Activated CD8-positive, alpha-beta memory T cell treated with anti-CD3 and anti-CD28 coated beads, Interleukin-2, amount 10 ng/mL, durations not matched to agents 7 days and 5 days (primary cell): ENCODE measurements at regions not wholly inside any gene's neighbourhood (a gene's known extent, or its start where the extent isn't known, plus 50 kb on each side); places are given as distances from the start of the nearest gene placed in this dataset.
"Not testable (repeated sequence)": the region's sequence is repeated elsewhere in the genome, so short reads cannot be mapped to it uniquely, and the experiment has no call there.

Experiments used
- ATAC-seq: fragments of 150-1000 bp; cut with Tn5 transposase; one replicate; pipeline ENCODE4 v1.10.0; 2021; ENCODE audit warnings: moderate library complexity
- CTCF ChIA-PET: fragments of 350-600 bp; sonication (Branson Sonifier 250); formaldehyde crosslinking; loops from one replicate; lab custom pipeline; 2021; ENCODE audit warnings: antibody characterized with exemption; lab: Charles Lee
- DNase-seq: peaks from one replicate; pipeline ENCODE4 v3.0.0-alpha.2; 2020
- H3K27ac Mint-ChIP-seq: one replicate; pipeline ENCODE4 v1.8.0; 2021; ENCODE audit warnings: mild to moderate bottlenecking, mixed read lengths
- H3K27me3 Mint-ChIP-seq: one replicate; pipeline ENCODE4 v1.8.0; 2021; ENCODE audit warnings: mixed read lengths
- H3K36me3 Mint-ChIP-seq: one replicate; pipeline ENCODE4 v1.8.0; 2021; ENCODE audit warnings: mild to moderate bottlenecking, mixed read lengths
- H3K4me1 Mint-ChIP-seq: one replicate; pipeline ENCODE4 v1.8.0; 2021; ENCODE audit warnings: mixed read lengths
- H3K4me3 Mint-ChIP-seq: one replicate; pipeline ENCODE4 v1.8.0; 2021; ENCODE audit warnings: mild to moderate bottlenecking, moderate library complexity, mixed read lengths
- H3K9me3 Mint-ChIP-seq: one replicate; pipeline ENCODE4 v1.8.0; 2022; ENCODE audit warnings: low read depth, mixed read lengths

DNA sequence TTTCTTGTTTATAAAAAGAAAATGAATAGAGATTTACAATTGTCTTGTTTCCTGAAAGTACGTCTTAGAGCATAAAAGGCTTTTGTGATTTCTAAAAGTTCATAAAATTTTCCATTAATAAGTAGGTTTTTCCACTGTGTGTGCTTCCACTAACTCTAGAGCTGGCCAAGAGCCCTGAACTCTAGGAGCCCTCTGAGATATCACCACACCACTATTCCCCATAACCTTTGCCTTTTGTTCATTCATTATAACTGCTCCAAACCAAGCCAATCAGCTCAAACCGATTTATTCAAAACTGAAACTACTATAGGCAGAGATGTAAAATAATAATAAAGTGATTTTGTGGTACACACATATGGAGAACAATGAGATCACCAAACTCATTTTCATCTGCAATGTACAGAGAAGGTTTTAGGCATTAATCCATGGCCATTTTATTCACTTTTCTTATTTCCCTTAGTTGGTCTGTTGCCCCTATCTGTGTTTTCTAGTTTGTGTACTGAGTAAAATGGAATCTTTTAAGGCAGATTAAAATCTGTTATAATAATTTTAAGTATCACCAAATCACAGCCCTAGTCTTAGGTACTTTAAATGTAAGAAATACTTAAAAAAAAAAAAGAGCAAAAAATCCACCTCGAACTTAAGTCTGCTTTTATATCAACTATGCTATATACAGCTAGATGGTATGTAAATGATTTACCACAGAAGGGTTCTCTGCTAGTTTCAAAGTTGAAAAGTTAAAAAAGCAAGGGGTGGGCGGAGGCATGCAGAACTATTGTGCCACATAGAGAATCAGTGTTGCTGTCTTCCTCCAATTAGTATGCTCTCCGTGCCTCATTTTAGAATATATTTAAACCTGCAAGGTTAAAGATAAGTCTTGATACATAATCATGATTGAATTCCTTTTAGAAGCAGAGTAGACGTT lies 311.3 kb downstream of the KLF12 start:
- no peak for DNase-seq
- H3K27me3 Mint-ChIP-seq, result no peaks in the 10 kb centered on the region
- H3K36me3 Mint-ChIP-seq, result peaks cover 10% of the 10 kb centered on the region
- no peak overlapping the region for H3K4me3 Mint-ChIP-seq
- no peak for ATAC-seq
- no peak overlapping the region for H3K27ac Mint-ChIP-seq
- peaks cover 10% of the 10 kb centered on the region for H3K4me1 Mint-ChIP-seq
- H3K9me3 Mint-ChIP-seq, result no peaks in the 10 kb centered on the region
- CTCF ChIA-PET, result interaction anchor here (0.6 kb wide), 1 partner anchor 80 kb away, joined by 3 read pairs; no protein-coding TSS in a partner anchor

GRCh38 chr13:73820688-73821087 lies 313.5 kb downstream of the KLF12 start:
- no peak for ATAC-seq
- peaks cover 7% of the 10 kb centered on the region for H3K36me3 Mint-ChIP-seq
- H3K9me3 Mint-ChIP-seq, result no peaks in the 10 kb centered on the region
- peaks cover 10% of the 10 kb centered on the region for H3K4me1 Mint-ChIP-seq
- no peaks in the 10 kb centered on the region for H3K27me3 Mint-ChIP-seq
- no peak for DNase-seq
- H3K4me3 Mint-ChIP-seq, result no peak overlapping the region
- CTCF ChIA-PET, result interaction anchor here (1.2 kb wide), 1 partner anchor 466 kb away, joined by 3 read pairs; no protein-coding TSS in a partner anchor
- H3K27ac Mint-ChIP-seq, result no peak overlapping the region

DNA sequence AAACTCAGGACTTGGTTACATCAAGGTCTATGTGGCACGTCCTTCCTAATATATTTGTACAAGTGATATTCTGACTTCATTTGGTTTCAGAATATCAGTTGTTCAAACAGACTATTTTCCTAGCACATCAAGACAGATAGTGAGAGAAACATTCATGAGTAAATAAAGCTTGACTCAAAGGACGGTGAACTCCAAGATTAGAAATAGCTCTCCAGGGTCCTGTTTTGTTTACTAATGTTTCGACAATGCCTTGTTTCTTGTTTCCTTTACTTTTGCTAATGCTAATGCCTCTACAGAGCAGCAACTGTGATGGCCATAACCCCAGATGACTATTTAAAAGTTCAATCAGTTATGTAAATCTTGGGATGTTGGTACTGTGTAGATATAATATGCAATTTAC lies 313.9 kb downstream of the KLF12 start:
- peaks cover 5% of the 10 kb centered on the region for H3K36me3 Mint-ChIP-seq
- no peak overlapping the region for H3K4me3 Mint-ChIP-seq

GRCh38 chr13:73819711-73820110 lies 314.5 kb downstream of the KLF12 start:
- ATAC-seq (no peak), DNase-seq (no peak)
- Mint-ChIP-seq H3K36me3 (peaks cover 2% of the 10 kb centered on the region), H3K4me1 (peaks cover 1% of the 10 kb centered on the region), H3K27ac (no peak overlapping the region), H3K4me3 (no peak overlapping the region), H3K27me3 (no peaks in the 10 kb centered on the region), H3K9me3 (no peaks in the 10 kb centered on the region)
- CTCF ChIA-PET, result no interaction called here

More for the DNA sequence above, 313.9 kb downstream of the KLF12 start:
- no peak for ATAC-seq
- no peak overlapping the region for H3K27ac Mint-ChIP-seq
- DNase-seq, result no peak
- H3K9me3 Mint-ChIP-seq, result no peaks in the 10 kb centered on the region
- CTCF ChIA-PET, result interaction anchor here (1.2 kb wide), 1 partner anchor 467 kb away, joined by 3 read pairs; no protein-coding TSS in a partner anchor
- no peaks in the 10 kb centered on the region for H3K27me3 Mint-ChIP-seq
- peaks cover 6% of the 10 kb centered on the region for H3K4me1 Mint-ChIP-seq

DNA sequence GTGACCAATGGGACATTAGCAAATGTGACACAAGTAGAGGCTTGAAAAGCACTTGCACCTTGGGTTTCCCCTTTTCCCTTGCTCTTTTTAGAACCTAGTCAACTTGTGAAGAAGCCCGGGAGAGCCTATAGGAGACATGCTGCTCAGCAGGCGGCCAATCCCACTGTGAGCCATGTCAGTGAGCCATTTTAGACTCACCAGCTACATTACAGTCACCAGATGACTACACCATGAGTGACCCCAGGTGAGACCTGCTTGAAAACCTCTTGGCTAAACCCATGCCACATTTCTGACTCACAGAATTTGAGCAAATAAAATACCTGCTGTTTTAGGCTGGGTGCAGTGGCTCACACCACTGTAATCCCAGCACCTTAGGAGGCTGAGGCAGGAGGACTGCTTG lies 317.5 kb downstream of the KLF12 start:
- peaks cover 3% of the 10 kb centered on the region for H3K36me3 Mint-ChIP-seq
- no peak overlapping the region for H3K4me3 Mint-ChIP-seq

DNA sequence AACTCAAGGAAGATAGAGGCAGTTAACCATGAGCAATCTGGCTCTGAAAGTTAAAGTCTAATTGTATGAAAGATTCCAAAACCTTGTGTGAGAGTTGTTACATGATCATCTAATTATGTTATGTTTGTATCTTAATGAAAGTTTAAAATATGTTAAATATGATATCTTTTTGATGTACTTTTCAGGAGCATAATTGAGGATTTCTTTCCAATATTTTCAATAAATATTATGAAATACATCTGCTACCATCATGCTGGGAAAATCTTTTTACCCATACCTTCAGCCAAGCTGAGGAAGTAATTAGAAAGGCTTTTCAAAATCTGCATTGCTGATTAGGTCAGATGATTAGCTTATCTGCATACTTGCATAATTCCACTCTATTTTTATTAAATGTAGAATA lies 318.4 kb downstream of the KLF12 start:
- Mint-ChIP-seq H3K27ac (no peak overlapping the region), H3K9me3 (no peaks in the 10 kb centered on the region), H3K27me3 (no peaks in the 10 kb centered on the region), H3K4me3 (no peak overlapping the region), H3K4me1 (no peaks in the 10 kb centered on the region), H3K36me3 (peaks cover 3% of the 10 kb centered on the region)
- CTCF ChIA-PET, result interaction anchor here (1.2 kb wide), 1 partner anchor 471 kb away, joined by 3 read pairs; no protein-coding TSS in a partner anchor
- ATAC-seq, result no peak
- DNase-seq, result no peak

More for the DNA sequence above, 317.5 kb downstream of the KLF12 start:
- no peaks in the 10 kb centered on the region for H3K4me1 Mint-ChIP-seq
- ATAC-seq (no peak), DNase-seq (no peak)
- CTCF ChIA-PET, result interaction anchor here (1.3 kb wide), 1 partner anchor 470 kb away, joined by 3 read pairs; no protein-coding TSS in a partner anchor
- no peak overlapping the region for H3K27ac Mint-ChIP-seq
- H3K27me3 Mint-ChIP-seq, result no peaks in the 10 kb centered on the region
- H3K9me3 Mint-ChIP-seq, result no peaks in the 10 kb centered on the region

GRCh38 chr13:73810647-73811046 lies 323.6 kb downstream of the KLF12 start:
- H3K27me3 Mint-ChIP-seq, result no peaks in the 10 kb centered on the region
- no peaks in the 10 kb centered on the region for H3K4me1 Mint-ChIP-seq
- no peak for ATAC-seq
- H3K4me3 Mint-ChIP-seq, result no peak overlapping the region
- no peaks in the 10 kb centered on the region for H3K9me3 Mint-ChIP-seq
- no peak for DNase-seq
- H3K36me3 Mint-ChIP-seq, result peaks cover 5% of the 10 kb centered on the region
- no peak overlapping the region for H3K27ac Mint-ChIP-seq
- CTCF ChIA-PET, result no interaction called here

DNA sequence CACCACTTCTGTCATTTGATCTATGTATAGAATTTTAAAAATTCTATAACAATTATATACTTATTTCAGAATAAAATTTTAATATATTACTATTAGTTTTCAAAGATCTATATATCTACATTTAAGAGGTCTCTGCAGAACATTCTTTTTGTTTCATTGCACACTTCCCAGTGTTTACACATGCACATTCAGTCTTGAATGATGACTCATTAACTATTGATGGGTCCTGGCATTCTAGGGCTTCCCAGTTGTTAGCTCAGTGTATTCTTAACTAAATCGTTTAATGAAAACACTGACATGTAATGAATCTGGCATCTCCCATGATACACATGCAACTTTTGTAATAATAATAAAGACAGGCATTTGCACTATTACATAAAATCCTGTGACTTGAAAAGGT lies 324.6 kb downstream of the KLF12 start:
- Mint-ChIP-seq H3K27ac (no peak overlapping the region), H3K36me3 (peaks cover 5% of the 10 kb centered on the region), H3K4me1 (no peaks in the 10 kb centered on the region), H3K27me3 (no peaks in the 10 kb centered on the region), H3K4me3 (no peak overlapping the region), H3K9me3 (no peaks in the 10 kb centered on the region)
- ATAC-seq (no peak), DNase-seq (no peak)
- CTCF ChIA-PET, result no interaction called here

- DNase-seq (no peak), ATAC-seq (no peak)
- H3K4me1 Mint-ChIP-seq, result no peaks in the 10 kb centered on the region
- H3K36me3 Mint-ChIP-seq, result peaks cover 6% of the 10 kb centered on the region
- no peak overlapping the region for H3K27ac Mint-ChIP-seq
- CTCF ChIA-PET, result no interaction called here
- H3K4me3 Mint-ChIP-seq, result no peak overlapping the region
- H3K27me3 Mint-ChIP-seq, result no peaks in the 10 kb centered on the region
- H3K9me3 Mint-ChIP-seq, result peaks cover 2% of the 10 kb centered on the region
Measured at GRCh38 chr13:73808318-73808717, 325.9 kb downstream of the KLF12 start.

- H3K27me3 Mint-ChIP-seq, H3K9me3 Mint-ChIP-seq, CTCF ChIA-PET, H3K4me1 Mint-ChIP-seq, H3K4me3 Mint-ChIP-seq, DNase-seq, H3K36me3 Mint-ChIP-seq, ATAC-seq, H3K27ac Mint-ChIP-seq: not testable (repeated sequence)
Measured at GRCh38 chr13:73805326-73805958, 328.8 kb downstream of the KLF12 start.

- no peaks in the 10 kb centered on the region for H3K27me3 Mint-ChIP-seq
- DNase-seq, result no peak
- H3K4me1 Mint-ChIP-seq, result no peaks in the 10 kb centered on the region
- no peak overlapping the region for H3K4me3 Mint-ChIP-seq
- H3K36me3 Mint-ChIP-seq, result peaks cover 6% of the 10 kb centered on the region
- no peak overlapping the region for H3K27ac Mint-ChIP-seq
- CTCF ChIA-PET, result no interaction called here
- ATAC-seq, result no peak
- peaks cover 2% of the 10 kb centered on the region for H3K9me3 Mint-ChIP-seq
Measured at GRCh38 chr13:73803997-73804396, 330.2 kb downstream of the KLF12 start.

DNA sequence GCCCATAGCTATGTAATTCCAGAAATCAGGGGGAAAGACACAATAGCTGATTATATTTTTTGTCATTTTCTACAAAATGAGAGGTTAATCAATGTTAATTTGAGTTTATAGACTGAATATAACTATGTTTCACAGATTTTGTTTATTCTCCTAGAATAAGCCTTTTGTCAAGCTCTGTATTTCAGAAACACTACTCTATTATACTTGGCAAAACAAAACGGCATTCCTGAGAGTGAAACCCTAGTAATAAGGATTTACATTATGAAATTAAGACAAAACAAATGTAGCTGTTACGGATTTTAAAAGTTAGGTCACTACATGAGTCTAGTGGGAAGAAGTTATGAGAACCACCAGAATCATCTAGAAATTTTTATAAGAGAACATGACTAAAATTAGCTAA lies 334.2 kb downstream of the KLF12 start:
- Mint-ChIP-seq H3K27ac (no peak overlapping the region), H3K27me3 (no peaks in the 10 kb centered on the region), H3K4me1 (no peaks in the 10 kb centered on the region), H3K4me3 (no peak overlapping the region), H3K36me3 (peaks cover 18% of the 10 kb centered on the region), H3K9me3 (peaks cover 2% of the 10 kb centered on the region)
- DNase-seq (no peak), ATAC-seq (no peak)
- CTCF ChIA-PET, result no interaction called here

DNA sequence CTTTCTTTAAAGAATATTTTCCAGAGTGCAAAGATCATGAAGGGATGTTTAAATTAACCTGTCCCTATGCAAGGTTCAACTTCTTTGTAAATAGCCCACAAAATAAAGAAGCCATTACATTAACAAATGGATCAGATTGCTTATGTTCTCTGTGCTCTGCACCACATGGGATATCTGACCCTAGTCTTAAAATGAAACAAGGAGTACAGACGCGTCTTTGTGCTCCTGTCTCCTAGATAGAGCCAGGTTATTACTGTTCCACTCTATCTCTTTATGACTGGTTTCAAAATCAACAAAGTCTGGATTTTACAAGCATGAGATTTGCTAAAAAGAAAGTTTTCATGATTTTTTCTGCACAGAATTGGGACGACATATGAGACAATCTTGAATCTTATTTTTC lies 339.4 kb downstream of the KLF12 start:
- CTCF ChIA-PET, result no interaction called here
- H3K9me3 Mint-ChIP-seq, result no peaks in the 10 kb centered on the region
- DNase-seq, result no peak
- no peak overlapping the region for H3K27ac Mint-ChIP-seq
- no peak overlapping the region for H3K4me3 Mint-ChIP-seq
- H3K36me3 Mint-ChIP-seq, result peaks cover 17% of the 10 kb centered on the region
- no peaks in the 10 kb centered on the region for H3K4me1 Mint-ChIP-seq
- H3K27me3 Mint-ChIP-seq, result no peaks in the 10 kb centered on the region
- no peak for ATAC-seq

DNA sequence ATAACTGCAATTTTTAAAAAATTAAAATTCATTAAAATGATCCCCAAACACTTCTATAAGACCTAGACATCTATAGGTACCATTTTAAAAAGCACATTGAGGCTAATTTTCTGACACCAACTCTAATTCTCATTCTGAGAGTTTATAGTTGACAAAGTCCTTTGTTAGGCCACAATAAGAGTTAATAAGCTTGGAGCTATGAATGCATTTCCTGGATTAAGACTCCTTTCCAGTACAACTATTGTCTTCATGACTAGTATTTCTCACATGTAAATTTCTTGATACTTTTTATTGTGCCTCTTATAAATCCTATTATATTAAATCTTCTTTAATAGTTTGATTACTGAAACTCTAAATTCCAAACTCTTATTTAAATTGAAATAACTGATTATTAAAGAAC lies 340.8 kb downstream of the KLF12 start:
- CTCF ChIA-PET, result no interaction called here
- Mint-ChIP-seq H3K27me3 (no peaks in the 10 kb centered on the region), H3K9me3 (no peaks in the 10 kb centered on the region), H3K36me3 (peaks cover 11% of the 10 kb centered on the region), H3K4me1 (peaks cover 3% of the 10 kb centered on the region), H3K4me3 (no peak overlapping the region), H3K27ac (no peak overlapping the region)
- DNase-seq, result no peak
- ATAC-seq, result no peak
